Mammary epithelial cell (primary cell): ENCODE measurements at regions not wholly inside any gene's neighbourhood (a gene's known extent, or its start where the extent isn't known, plus 50 kb on each side); places are given as distances from the start of the nearest gene placed in this dataset.

Source experiments
- EZH2 ChIP-seq: IDR thresholded peaks from 2 replicates; pipeline ENCODE4 v1.6.1; 2012; ENCODE audit warnings: low read length, inconsistent platforms, borderline replicate concordance
- TF ChIP-seq, protein P1 (sequence below), 2 donors: IDR thresholded peaks in 1 of 2; conservative IDR thresholded peaks in 1 of 2; 2 replicates each; pipeline ENCODE4 v1.5.1; 2011 to 2012; ENCODE audit warnings: inconsistent platforms in 2 of 2, low read length in 2 of 2, mild to moderate bottlenecking in 2 of 2, control low read depth in 1 of 2, low read depth in 1 of 2; ENCODE audit not compliant: insufficient read depth in 1 of 2; ENCODE audit errors: extremely low read depth in 1 of 2

DNA sequence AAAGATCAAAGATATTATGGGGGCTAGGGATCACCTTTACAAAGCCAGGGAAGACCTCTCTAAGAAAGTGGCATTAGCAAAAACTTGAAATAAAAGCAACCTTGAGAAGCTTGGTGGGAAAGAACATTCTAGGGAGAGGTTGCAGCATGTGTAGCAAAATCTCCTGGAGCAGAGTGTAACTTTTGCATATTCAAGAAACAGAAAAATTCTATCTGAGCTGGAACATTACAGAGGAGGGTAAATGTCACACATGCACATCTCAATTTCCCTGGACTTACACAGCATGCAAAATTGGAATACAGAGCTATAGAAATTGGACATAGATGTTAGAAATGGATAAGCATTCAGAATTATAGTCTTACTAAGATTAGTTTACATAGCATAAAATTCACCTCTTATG, 510.0 kb downstream of the CETN3 start:
- TF ChIP-seq, protein P1, sequence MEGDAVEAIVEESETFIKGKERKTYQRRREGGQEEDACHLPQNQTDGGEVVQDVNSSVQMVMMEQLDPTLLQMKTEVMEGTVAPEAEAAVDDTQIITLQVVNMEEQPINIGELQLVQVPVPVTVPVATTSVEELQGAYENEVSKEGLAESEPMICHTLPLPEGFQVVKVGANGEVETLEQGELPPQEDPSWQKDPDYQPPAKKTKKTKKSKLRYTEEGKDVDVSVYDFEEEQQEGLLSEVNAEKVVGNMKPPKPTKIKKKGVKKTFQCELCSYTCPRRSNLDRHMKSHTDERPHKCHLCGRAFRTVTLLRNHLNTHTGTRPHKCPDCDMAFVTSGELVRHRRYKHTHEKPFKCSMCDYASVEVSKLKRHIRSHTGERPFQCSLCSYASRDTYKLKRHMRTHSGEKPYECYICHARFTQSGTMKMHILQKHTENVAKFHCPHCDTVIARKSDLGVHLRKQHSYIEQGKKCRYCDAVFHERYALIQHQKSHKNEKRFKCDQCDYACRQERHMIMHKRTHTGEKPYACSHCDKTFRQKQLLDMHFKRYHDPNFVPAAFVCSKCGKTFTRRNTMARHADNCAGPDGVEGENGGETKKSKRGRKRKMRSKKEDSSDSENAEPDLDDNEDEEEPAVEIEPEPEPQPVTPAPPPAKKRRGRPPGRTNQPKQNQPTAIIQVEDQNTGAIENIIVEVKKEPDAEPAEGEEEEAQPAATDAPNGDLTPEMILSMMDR (conservative IDR thresholded peaks at IDR 0.05 in 1 of 2, IDR thresholded peaks at IDR 0.05 in 1 of 2; ENCODE audit: extremely low read depth in 1 of 2, insufficient read depth in 1 of 2, low read depth in 1 of 2, low read length in 2 of 2): no peak
- no peak for TF ChIP-seq EZH2
